ENCODE measurements at regions not wholly inside any gene's neighbourhood (a gene's known extent, or its start where the extent isn't known, plus 50 kb on each side); places are given as distances from the start of the nearest gene placed in this dataset.
"Not testable (repeated sequence)": the region's sequence is repeated elsewhere in the genome, so short reads cannot be mapped to it uniquely, and the experiment has no call there.

DNA sequence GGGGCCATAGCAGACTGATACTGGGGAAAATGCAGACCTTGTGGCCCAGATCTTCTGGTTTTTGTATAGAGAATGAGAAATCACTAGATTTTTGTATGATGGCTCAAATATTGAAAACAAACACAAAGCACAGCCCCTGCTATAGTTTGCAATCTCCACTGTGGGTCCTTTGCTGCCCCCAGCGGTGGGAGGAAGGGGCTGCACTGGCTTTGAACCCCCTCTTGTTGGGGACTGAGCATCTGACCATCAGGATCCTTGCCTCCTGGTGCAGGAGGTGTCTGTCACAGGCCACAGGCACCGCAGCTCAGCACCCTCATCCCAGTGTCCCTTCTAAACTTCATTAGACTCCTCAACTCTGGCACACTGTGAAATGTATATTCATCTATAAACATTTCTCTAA, 252.3 kb downstream of the BCL2L11 start:
- DNase-seq = not testable (repeated sequence)

DNA sequence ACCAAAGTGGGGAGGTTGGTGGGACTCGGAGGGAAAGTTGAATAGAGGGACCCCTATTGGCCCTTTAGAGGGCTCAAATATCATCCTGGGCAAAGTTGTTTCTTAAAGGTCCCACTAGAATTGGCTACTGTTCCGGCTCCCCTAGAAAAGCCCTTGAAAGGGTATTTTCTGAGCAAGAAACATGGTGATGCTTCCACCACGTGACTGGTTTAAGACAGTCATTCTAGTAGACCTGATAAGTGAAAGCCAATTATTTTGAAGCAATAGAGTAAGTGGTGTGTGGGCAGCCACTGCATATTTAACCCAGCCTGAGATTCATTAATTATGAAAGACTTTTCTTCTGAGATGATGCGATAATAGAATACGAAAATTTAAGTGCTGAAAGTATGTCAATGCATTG, 253.3 kb downstream of the BCL2L11 start:
- DNase-seq = not testable (repeated sequence)

DNA sequence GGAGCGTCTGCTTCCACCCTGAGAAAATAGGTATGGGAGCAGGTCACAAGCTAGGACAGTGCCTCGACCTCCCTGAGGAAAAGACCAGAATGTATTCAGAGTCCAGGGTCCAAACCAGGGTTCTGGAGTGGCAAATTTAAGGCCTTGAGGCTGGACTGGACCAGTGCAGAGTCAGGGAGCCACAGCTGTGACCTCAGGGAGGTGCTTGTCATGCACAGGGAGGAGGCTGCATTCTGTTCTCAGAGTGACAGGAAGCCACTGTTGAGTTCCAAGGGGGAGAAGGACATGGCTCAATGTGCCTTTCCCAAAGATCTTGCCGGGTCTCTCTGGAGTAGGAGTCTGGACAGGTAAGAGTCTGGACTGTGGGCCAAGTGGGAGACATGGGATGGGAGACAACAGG, 254.0 kb downstream of the BCL2L11 start:
- not testable (repeated sequence) for DNase-seq

DNA sequence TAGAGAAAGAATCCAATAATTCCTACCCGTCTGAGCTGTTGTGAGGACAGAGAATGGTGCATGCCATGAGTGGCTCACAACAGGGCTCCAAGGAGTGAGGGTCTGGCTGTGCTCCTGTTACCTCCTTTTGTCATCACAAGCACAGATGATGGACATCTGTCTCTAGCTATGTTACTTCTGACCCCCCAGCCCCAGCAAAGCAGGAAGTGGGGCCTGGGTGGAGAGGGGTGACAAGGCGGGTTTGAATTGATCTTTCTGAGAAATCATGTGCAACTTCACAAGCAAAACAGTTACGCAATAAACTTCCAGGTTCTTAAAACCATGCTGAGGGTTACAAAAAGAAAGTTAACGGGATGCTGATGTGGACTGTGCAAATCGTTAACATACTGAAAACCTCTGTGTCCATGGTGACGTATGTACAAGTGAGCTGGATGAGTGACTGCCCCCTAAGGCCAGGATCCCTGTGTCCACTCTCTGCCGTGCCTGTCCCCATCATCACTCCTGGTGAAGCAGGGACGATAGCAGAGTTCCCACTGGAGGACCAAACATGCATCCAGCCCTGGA, 254.7 kb downstream of the BCL2L11 start:
- DNase-seq = not testable (repeated sequence)

DNA sequence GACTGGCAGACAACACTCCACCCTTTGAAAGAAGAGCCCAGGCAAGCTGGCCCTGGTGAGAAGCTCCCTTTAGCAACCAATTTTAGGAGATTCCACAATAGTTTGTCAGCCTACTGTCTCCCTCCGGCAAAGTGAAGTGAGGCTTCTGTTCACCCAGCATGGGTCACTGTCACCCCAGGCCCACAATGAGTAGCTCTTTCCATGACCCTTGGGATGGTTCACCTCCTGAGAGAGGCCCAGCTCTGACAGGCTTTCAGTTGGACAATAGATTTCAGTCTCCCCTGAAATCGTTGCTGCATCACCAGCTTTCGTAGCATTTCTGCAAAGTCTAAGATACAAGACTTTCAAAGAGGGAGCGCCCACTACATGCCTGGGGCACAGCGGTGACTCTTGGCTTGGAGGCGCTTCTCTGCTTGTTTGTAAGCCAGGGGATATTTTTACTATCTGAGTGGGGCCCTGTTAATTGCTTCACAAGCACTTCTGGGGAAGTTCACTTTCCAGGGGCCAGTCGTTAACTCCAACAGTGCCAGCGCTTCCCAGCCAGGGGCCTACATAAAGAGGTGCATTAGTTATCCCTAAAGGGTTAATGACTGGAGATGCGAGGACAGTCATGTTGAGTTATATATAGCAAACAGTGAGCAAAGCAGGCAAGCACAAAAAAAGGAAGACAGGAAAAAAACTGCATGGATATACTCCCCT, 255.7 kb downstream of the BCL2L11 start:
- DNase-seq = not testable (repeated sequence)

DNA sequence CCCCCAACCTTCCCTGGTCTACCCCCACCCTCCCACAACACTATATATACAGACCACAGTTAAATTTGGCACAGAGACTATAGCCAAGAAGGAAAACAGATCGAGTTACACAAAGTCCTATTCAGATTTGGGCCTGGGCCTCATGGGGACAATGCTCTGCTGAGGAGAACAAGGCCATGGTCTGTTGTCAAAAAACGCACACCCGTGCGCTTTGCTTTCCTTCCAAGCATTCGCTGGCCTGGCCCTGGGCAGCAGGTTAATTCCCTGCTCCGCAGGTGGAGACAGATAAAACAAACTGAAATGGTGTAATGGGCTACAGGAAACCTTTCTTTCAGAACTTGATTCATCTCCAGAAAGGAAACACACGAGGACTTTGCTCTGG, 256.2 kb downstream of the BCL2L11 start:
- DNase-seq = not testable (repeated sequence)

DNA sequence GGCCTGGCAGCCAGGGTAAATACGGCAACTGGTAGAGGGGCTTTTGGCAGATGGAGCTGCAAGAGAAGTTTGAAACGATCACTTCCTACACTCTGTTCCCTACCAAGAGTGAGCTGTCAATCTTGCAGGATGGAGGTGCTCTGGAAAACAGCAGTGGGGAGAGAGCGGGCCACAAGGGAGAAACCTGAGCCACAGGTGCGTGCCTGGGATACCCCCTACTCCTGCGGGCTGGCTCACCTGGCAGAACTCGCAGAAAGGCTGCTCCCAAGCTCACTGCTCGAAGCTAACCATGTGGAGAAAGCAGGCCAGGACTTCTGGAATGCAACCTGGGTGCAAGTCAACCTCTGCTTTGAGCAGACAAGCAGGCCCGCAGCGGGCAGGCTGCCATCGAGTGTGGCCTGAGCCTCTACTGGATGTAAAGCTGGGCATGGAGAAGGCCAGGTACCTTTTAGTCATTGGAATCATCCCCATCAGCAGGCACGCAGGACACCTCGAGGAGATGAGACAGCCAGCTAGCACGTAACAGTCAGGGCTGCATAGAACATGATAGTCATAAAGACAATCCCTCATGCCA, 256.8 kb downstream of the BCL2L11 start:
- not testable (repeated sequence) for DNase-seq

DNA sequence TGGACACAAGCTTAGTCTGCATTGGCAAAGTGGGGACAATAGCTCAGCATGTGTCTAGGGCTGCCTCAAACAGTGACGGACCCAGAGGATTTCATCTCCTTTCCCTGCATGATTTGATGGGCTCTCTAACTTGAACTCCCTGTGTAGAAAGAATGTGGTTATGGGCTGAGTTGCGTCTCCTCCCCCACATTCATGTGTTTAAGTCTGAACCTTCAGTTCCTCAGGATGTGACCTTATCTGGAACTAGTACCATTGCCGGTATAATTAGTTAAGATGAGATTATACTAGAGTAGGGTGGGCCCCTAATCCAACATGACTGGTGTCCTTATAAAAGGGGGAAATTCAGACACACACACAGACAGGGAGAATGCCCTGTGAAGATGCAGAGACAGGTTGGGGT, 257.6 kb downstream of the BCL2L11 start:
- not testable (repeated sequence) for DNase-seq

DNA sequence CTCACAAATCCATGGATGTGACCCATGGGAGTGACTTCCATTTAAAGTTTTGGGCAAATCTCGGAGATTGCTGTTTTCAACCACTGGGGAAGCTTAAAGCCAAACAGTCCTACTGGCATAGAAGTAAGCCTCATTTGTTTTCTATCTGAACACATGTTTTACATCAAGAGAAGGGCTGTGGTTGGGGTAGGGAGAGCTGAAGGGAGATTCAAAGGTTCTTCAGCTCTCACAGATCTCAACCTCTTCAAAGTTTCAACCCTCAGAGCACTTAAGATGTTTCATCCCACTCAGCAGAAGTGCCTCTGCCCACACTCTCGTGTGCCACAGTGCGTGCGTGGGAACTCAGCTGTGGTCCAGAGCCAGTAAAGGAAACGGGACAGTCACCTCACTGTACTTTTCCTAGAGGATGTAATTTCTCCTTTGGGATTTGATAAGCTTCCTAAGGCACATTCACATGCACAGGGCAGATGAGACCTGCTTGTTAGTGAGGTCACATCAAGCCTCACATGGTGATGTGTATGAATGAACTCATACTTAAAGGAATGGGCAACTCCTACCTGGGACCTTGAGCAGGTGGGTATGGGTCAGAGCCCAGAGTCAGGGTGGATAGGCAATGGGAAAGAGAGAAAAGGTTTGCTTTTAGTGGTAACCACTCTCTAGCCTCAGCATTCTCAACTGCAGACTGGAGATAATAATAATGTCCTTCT, 260.2 kb downstream of the BCL2L11 start:
- peak; percentile 1 for DNase-seq

DNA sequence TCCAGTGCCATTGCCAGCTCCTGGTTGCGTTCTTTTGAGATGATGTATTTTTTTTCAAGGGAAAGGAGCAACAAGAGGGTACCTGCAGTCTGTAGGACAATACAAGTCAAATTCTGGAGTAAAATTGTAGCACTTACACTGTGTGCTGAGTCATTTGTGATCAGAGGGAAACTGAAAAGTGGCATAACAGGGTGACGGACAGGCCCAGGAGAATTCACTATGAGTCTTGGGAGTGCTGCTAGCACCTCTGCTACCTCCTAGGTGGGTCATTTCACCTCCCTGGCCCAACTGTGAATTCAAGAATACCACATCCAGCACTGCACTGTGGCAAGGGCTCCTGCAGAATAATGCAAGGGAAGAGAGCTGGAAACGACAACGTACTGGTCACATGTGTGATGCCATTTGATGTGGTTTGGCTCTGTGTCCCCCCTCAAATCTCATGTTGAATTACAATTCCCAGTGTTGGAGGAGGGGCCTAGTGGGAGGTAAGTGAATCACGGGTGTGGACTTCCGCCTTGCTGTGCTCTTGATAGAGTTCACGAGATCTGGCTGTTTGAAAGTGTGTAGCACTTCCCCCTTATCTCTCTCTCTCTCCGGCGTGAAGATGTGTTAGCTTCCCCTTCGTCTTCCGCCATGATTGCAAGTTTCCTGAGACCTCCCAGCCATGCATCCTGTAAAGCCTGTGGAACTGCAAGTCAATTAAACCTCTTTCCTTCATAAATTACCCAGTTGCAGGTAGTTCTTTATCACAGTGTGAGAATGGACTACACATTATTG, 261.0 kb downstream of the BCL2L11 start:
- not testable (repeated sequence) for DNase-seq

DNA sequence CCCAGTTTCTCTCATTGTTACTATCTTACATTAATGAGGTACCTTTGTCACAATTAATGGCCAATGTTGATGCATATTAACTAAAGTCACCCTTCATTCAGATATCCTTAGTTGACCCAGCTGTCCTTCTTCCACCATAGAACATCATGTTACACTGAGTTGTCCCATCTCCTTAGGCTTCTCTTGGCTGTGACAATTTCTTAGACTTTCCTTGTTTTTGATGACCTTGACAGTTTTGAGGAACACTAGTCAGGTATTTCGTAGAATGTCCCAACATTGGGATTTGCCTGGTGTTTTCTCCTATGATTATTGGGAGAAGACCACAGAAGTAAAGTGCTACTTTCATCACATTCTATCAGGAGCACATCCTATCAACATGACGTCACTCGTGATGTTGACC, 261.8 kb downstream of the BCL2L11 start:
- DNase-seq = not testable (repeated sequence)

DNA sequence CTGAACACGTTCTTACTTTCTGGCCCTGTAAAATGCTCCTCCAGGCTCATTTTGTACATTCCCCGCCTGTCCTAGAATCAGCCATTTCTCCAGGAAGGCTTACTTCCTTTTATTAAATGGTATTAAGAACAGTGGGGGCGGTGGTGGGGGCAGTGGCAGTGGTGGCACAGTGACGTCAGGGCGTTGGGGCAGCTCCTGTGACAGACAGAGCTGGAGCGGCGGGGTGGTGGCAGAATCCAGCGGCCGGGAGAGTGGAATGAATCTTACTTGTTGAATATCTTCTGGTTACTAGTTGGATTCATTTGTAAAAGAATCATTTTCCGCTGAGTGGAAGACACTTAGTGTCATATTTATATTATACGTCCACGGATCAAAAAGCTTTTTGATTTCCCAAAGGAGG, 262.6 kb downstream of the BCL2L11 start:
- not testable (repeated sequence) for DNase-seq

DNA sequence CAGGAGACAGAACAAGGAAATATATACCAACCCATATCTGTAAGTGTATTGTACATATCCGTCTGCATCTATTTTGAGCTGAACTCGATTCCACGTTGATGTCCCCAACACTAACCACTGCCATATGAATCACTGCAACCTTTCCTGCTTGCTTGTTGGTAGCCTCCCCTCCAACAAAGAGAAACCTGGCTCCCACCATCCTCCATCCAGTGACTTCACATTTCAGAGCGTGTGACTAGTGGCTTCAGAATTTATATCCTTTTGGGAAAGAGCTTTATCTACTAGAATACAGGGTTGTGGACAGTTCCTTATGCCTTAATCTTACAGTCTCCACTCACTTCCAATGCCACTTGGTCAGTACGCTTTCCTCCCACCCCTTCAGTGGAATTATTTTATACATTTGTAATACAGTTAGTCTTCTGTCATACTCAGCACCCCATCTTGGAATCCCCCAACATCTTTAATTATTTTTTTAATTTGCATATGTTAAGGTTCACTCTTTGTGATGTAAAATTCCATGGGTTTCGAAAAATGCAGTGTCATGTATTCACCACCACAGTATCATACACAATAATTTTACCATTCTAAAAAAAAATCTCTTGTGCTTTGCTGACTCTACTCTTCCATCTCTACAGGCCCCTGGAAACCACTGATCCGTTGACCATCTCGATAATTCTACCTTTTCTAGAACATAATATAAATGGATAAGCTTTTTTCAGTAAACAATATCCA, 264.7 kb downstream of the BCL2L11 start:
- DNase-seq = not testable (repeated sequence)

DNA sequence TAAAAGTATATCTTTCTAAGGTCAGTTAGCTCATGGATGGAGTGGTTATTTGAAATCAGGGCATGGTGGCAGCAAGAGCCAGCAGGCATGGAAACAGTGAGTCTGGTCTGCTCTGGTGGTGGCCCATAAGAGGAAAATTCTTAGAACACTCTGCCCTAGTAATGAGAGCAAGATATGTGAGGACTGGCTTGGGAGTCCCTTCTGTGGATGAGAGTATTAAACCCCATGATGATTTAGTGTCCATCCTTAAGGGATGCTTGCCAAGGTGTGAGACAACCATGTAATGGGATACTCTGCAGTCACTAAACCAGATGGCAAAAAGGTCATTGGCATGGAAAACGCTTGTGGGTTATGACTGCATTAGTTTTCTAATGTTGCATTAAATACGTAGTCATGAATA, 269.9 kb downstream of the BCL2L11 start:
- DNase-seq = not testable (repeated sequence)

DNA sequence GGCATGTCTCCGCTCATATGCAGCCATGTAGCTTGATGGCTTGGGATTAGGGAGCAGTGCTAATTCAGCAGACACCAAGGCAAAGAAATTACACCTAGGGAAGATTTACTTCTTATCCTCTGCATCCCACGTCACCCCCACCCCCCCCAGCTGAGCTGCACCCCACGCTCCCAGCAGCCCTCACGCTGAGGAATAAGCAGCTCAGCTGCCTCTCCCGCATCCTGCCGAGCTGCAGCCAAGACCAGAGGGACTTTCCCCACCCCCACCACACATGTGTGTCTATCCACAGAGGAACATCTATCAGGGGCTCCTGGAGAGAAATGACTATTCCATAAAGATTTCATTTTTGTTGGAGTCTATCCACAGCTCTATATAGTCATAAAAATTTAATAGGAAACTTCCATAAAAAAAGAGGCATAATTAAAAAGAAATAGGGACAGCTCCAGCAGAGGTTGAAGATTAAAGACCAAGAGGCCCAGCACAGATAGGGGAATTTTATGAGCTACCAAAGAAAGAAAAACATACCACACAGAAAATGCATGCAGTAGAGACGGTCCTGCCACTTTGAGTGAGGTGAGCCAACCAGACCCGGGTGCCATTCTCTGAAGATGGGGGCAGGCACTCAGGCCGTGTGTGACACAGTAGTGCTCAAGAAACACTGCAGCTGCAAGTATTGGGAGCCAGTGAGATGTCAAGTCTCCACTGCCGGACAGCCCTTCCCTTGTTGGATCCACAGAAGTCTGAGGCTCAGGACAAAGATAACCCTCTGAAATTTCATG, 274.8 kb downstream of the BCL2L11 start:
- DNase-seq = peak; percentile 5

DNA sequence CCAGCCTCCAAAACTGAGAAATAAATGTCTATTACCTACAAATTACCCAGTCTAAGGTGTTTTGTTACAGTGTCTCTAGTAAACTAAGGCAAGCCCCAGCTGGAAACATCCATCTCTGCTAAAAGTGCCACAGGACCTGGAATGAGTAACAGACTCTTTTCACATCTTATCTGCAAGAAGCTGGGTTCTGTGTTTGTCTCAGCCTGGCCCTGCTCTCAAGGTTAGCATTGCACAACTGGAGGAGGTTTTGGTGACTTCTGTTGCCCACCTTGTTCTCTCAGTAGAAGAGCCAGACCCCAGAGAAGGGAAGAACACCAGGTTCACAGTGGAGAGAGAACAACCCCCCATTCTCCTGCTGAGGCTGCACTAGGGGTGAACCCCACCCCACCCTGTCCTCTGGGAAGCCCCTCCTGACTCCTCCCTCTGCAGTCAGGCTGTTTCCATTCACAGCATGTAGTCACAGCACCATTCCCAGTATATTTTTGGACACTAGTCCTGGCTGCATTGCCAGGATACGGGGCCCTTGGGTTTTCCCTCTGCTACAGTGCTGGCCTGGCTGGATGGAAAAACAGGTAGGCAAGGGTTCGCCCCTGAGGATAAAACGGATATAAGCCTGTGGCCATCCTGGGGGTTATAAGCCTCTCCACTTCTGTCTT, 280.0 kb downstream of the BCL2L11 start:
- not testable (repeated sequence) for DNase-seq

DNA sequence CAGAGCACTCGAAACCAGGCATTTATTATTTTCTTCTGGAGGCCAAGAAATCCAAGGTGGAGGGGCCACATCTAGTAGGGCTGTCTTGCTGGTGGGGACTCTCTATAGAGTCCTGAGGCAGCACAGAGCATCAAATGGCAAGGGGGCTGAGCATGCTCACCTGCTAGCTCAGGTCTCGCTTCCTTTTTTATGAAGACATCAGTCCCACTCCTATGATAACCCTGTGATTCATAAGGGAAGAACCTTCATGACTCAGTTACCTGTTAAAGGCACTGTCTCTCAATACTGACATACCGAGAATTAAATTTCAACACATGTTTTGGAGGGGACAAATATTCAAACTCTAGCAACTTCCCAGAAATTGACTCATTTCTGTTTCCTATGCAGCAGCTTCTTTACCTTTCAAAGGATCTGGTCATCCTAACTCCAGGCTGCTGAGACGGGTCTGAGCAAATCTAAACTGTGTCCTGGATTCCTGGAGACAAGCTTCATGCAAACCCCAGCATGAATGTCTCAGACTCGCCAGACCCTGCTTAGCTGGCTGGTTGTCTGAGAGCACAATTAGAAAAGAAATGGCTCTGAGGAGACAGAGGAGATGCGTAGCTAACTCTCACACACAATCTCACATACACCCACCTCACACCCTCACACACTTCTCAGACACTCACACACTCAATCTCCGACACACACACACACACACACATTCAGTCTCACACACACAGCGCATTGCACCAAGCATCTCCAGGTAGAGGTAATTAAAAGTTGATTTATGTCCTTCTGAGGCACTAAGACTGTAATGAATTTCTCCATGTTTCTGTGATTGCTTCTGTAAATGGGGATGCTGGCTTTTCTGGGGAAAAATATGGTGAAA, 280.8 kb downstream of the BCL2L11 start:
- not testable (repeated sequence) for DNase-seq

DNA sequence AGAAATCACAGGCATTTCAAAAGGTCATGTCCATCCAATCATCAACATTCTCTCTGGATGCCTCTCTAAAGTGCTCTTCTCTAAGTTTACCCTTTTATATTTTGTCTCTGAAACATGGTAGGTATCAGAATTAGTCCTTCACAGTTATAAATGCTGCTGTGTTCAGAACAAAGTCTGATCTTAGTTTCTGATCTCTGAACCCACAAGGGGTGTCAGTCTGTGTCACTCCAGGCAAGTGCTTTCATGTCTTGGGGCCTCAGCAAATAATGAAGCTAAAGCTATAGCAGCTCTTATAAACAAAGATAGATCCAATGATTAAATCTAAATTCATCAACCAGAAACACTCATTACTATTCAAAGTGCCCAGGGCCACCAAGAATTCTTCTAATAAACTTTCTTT, 281.7 kb downstream of the BCL2L11 start:
- not testable (repeated sequence) for DNase-seq

DNA sequence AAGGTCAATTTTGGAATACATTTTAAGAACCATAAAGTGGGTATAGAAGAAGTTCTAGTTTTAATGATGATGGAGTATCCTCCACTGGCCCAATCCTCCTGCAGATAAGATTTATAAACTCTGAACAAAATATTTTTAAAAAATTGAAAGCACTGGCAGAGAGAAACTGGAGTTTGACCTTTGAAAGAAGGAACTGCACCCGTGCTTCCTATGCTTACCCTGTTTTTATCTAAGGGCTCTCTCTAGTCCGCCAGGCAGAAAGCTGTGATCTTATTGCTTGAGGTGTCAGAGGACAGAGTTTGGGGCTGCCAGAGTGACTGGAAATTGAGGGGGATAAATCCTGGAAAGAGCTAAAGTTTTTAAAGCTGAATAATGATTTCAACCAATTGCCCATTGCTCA, 282.6 kb downstream of the BCL2L11 start:
- DNase-seq = not testable (repeated sequence)

DNA sequence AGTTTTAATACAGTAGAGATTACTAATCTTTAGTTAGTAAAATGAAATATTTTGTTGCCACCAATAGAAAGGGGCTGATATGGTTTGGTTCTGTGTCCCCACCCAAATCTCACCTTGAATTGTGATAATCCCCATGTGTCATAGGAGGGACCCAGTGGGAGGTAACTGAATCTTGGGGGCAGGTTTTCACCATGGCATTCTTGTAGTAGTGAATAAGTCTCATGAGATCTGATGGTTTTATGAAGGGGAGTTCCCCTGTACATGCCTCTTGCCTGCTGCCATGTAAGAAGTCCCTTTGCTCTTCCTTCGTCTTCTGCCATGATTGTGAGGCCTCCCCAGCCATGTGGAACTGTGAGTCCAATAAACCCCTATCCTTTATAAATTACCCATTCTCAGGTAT, 285.9 kb downstream of the BCL2L11 start:
- DNase-seq = not testable (repeated sequence)

Data from NCI-H226 (cell line).